ENCODE measurements at regions not wholly inside any gene's neighbourhood (a gene's known extent, or its start where the extent isn't known, plus 50 kb on each side); places are given as distances from the start of the nearest gene placed in this dataset.

DNA sequence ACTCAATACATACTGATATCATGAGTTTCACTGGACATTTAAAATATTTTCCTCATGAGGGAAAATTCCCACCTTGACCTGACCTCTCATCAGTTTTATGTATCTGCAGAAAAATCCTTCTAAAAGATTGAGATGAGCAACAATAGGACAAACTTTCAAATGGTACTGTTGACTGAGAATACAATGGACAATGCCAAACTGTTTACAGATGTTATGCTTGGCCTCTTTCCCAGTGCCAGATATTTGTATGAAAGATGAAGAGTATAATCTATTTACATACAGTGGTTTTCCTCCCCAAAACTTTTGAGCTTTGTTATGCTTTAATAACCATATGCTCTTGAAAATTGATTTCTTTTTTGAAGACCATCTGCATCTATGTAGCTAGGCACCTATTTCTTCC is 245.1 kb upstream of the RSPO3 start:
- no peak overlapping the region for H3K27ac ChIP-seq (ENCODE audit: low read depth)
- no peaks in the 10 kb centered on the region for H3K27me3 ChIP-seq (ENCODE audit: insufficient read depth)
- Mint-ChIP-seq H3K27ac (no peak overlapping the region), H3K4me1 (no peaks in the 10 kb centered on the region), H3K27me3 (ENCODE audit: insufficient read depth, low read depth, poor library complexity) (no peaks in the 10 kb centered on the region), H3K36me3 (ENCODE audit: low read depth) (no peaks in the 10 kb centered on the region), H3K4me3 (no peak overlapping the region), H3K9me3 (no peaks in the 10 kb centered on the region)
- no peak overlapping the region for H2AFZ ChIP-seq
- H3K36me3 ChIP-seq (ENCODE audit: insufficient read depth): no peaks in the 10 kb centered on the region
- no peaks in the 10 kb centered on the region for H3K79me2 ChIP-seq (replicated peaks; ENCODE audit: insufficient read depth)
- DNase-seq (ENCODE audit: low spot score) (no peak), ATAC-seq (no peak)
- no peaks in the 10 kb centered on the region for H4K20me1 ChIP-seq (replicated peaks; ENCODE audit: insufficient read depth)
- H3F3A ChIP-seq (replicated peaks; ENCODE audit: low read depth): no peaks in the 10 kb centered on the region
- H3K9me2 ChIP-seq (ENCODE audit: insufficient read depth): no peaks in the 10 kb centered on the region
- H3K4me1 ChIP-seq (ENCODE audit: insufficient read depth): no peaks in the 10 kb centered on the region
- no peak for TF ChIP-seq STAT1 (IDR thresholded peaks at IDR 0.05; ENCODE audit: unreplicated experiment)
- no peak overlapping the region for H3K4me2 ChIP-seq
- H3K4me3 ChIP-seq: no peak overlapping the region

DNA sequence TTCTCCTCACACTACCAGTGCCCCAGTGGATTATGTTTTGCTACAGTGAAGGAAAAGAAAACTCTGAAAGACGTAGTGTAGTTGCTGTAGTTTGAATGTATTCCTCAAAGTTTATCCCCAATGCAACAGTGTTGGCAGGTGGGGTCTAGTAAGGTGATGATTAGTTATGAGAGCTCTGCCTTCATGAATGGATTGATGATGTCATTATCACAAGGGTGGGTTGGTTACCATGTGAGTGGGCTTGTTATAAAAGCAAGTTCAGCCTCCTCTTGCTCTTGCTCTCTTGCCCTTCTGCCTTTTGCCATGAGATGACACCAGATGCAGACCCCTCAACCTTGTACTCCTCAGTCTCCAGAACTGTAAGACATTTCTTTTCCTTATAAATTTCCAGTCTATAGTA is 244.7 kb upstream of the RSPO3 start:
- Histone ChIP-seq H3K27me3 (ENCODE audit: insufficient read depth) (no peaks in the 10 kb centered on the region), H3K4me1 (ENCODE audit: insufficient read depth) (no peaks in the 10 kb centered on the region), H3K9me2 (ENCODE audit: insufficient read depth) (no peaks in the 10 kb centered on the region), H3F3A (replicated peaks; ENCODE audit: low read depth) (no peaks in the 10 kb centered on the region), H2AFZ (no peak overlapping the region), H3K27ac (ENCODE audit: low read depth) (no peak overlapping the region), H3K4me2 (no peak overlapping the region), H3K79me2 (replicated peaks; ENCODE audit: insufficient read depth) (no peaks in the 10 kb centered on the region), H4K20me1 (replicated peaks; ENCODE audit: insufficient read depth) (no peaks in the 10 kb centered on the region), H3K36me3 (ENCODE audit: insufficient read depth) (no peaks in the 10 kb centered on the region), H3K4me3 (no peak overlapping the region)
- TF ChIP-seq NANOG (IDR thresholded peaks at IDR 0.05; ENCODE audit: borderline replicate concordance) (no peak), ZNF331 (CRISPR knock-in tag; IDR thresholded peaks at IDR 0.05; ENCODE audit: low read depth) (no peak), STAT1 (IDR thresholded peaks at IDR 0.05; ENCODE audit: unreplicated experiment) (no peak), EZH2 (IDR thresholded peaks at IDR 0.05; ENCODE audit: low read depth, unreplicated experiment) (no peak), POLR2AphosphoS5 (IDR thresholded peaks at IDR 0.05; ENCODE audit: low read depth) (no peak), ETS1 (IDR thresholded peaks at IDR 0.05) (no peak)
- TF ChIP-seq, protein P1, sequence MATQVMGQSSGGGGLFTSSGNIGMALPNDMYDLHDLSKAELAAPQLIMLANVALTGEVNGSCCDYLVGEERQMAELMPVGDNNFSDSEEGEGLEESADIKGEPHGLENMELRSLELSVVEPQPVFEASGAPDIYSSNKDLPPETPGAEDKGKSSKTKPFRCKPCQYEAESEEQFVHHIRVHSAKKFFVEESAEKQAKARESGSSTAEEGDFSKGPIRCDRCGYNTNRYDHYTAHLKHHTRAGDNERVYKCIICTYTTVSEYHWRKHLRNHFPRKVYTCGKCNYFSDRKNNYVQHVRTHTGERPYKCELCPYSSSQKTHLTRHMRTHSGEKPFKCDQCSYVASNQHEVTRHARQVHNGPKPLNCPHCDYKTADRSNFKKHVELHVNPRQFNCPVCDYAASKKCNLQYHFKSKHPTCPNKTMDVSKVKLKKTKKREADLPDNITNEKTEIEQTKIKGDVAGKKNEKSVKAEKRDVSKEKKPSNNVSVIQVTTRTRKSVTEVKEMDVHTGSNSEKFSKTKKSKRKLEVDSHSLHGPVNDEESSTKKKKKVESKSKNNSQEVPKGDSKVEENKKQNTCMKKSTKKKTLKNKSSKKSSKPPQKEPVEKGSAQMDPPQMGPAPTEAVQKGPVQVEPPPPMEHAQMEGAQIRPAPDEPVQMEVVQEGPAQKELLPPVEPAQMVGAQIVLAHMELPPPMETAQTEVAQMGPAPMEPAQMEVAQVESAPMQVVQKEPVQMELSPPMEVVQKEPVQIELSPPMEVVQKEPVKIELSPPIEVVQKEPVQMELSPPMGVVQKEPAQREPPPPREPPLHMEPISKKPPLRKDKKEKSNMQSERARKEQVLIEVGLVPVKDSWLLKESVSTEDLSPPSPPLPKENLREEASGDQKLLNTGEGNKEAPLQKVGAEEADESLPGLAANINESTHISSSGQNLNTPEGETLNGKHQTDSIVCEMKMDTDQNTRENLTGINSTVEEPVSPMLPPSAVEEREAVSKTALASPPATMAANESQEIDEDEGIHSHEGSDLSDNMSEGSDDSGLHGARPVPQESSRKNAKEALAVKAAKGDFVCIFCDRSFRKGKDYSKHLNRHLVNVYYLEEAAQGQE (IDR thresholded peaks at IDR 0.05; ENCODE audit: unreplicated experiment): no peak
- Mint-ChIP-seq H3K27ac (no peak overlapping the region), H3K9me3 (no peaks in the 10 kb centered on the region), H3K36me3 (ENCODE audit: low read depth) (no peaks in the 10 kb centered on the region), H3K4me1 (no peaks in the 10 kb centered on the region), H3K4me3 (no peak overlapping the region), H3K27me3 (ENCODE audit: insufficient read depth, low read depth, poor library complexity) (no peaks in the 10 kb centered on the region)
- no peak for ATAC-seq
- DNase-seq (ENCODE audit: low spot score): no peak
